Superior temporal gyrus (tissue), 1 donor: ENCODE measurements at regions not wholly inside any gene's neighbourhood (a gene's known extent, or its start where the extent isn't known, plus 50 kb on each side); places are given as distances from the start of the nearest gene placed in this dataset.

ENCODE experiments used
- DNase-seq: peaks from one replicate; pipeline ENCODE4 v3.0.0-alpha.2; 2016; ENCODE audit errors: extremely low spot score

DNA sequence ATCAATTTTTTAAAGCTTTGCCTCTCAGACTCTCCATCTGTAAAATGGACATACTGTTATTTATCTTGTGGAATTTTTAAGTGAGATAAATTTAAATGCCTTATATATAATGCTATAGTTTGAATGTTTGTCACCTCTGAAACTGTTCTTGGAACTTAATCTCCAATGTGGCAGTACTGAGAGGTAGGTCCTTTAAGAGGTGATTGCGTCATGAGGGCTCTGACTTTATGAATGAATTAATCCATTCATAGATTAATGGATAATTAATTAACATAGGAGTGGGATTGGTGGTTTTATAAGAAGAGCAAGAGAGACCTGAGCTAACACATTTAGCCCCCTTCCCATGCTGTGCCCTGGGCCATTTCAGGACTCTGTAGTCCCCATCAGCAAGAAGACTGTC is 326.3 kb upstream of the TSHZ2 start:
- no peak for DNase-seq

DNA sequence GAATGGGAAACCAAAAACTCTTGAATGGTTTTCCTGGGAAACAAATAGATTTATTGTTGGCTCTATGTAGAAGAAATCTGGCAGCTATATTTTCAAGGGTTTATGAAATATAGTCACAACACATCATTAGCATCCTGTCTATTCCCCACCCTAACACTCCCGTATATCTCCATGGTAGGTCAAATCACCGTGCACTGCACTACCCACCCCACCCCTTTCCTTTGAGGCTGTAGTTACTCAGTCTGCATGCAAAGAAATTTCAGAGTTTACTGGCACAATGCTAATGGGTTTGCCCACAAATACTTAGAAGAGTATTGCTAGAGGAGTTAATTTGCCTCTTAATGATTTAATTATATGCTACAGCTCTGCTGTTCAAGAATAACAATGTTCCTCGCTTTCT is 329.1 kb upstream of the TSHZ2 start:
- no peak for DNase-seq

DNA sequence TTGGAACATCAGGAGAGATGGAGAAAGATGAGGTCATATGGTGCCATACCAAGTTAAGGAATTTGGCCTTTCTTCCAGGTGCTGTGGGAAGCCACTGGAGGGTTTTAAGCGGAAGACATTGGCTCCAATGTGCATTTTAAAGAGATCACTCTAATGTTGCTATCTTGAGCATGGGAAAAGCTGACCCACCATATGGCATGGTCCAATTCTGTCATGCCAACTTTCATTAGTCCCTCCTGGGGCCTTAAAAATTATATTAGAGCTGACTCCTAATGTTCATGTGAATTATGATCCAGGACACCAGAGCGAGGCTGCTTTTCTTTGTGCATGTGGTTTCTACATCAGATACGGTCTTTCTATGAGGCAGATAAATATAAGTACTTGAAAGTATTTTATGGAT is 335.0 kb upstream of the TSHZ2 start:
- no peak for DNase-seq

- no peak for DNase-seq
Measured at GRCh38 chr20:52631469-52631868, 340.7 kb upstream of the TSHZ2 start.

DNA sequence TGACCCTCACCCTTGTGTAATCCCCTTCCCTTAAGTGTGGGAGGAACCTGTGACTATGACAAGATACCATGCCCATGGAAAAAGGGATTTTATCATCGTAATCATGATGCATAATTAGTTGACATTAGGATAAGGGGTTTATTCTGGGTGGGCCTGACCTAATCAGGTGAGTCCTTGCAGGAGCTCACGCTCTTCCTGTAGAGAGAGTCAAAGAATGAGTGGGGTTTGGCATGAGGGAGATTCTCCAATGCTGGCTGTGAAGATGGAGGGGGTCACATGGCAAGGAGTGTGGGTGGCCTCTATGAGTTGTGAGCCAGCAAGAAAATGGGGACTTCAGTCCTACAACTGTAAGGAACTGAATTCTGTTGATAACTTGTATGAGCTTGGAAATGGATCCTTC is 342.0 kb upstream of the TSHZ2 start:
- DNase-seq, result no peak

GRCh38 chr20:52624281-52624680 is 347.9 kb upstream of the TSHZ2 start:
- no peak for DNase-seq

GRCh38 chr20:52622081-52622480 is 350.1 kb upstream of the TSHZ2 start:
- no peak for DNase-seq

DNA sequence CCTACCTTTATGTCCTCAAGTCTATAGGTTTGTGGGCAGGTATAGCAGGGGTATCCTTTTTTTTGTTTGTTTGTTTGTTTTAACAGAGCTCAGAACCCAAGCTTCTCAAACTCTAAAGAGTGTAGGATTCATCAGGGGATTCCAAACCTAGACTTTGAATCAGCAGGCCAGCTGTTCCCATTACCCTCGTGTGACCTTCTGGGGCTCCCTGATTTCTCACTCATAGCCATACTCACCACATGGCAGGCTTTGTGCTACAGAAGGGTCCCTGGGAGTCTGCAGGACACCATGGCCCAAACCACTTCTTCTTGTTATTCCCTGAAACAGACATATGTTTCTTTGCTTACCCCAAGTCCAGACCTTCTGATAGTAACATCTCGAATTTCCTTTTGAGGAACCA is 350.8 kb upstream of the TSHZ2 start:
- no peak for DNase-seq

- DNase-seq, result no peak
Measured at GRCh38 chr20:52619671-52620070, 352.5 kb upstream of the TSHZ2 start.

GRCh38 chr20:52619101-52619500 is 353.1 kb upstream of the TSHZ2 start:
- DNase-seq, result no peak

DNA sequence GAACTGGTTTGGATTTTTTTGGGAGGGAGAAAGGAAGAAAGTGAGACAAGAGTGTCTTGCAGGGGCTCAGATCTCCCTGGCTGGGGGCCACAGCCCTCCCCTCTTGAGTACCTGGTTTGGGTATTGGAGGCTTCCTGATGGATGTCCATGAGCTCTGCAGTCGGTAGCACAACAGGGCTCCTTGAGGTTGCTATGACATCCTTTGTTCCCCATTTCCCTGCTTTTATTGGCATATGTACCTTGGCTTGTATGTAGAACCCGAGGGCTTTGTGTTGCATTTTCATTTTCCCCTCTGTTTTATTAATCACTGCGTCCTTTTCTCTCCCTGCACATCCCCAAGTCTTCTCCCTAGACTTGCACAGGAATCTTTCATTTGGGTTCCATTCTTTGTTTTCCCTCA is 355.5 kb upstream of the TSHZ2 start:
- no peak for DNase-seq

- no peak for DNase-seq
Measured at GRCh38 chr20:52614051-52614863, 357.9 kb upstream of the TSHZ2 start.

- DNase-seq, result no peak
Measured at GRCh38 chr20:52612046-52612632, 360.0 kb upstream of the TSHZ2 start.

DNA sequence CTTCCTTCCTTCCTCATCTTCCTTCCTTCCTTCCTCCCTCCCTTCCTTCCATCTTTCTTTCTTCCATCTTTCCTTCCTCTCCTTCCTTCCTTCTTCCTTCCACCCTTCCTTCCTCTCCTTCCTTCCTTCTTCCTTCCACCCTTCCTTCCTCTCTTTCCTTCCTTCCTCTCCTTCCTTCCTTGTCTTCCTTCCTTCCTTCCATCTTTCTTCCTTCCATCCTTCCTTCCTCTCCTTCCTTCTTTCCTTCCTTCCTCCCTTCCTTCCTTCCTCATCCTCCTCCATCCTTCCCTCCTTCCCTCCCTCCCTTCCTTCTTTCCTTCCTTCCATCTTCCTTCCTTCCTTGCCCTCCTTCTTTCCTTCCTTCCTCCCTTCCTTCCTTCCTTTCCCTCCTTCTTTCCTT is 361.4 kb upstream of the TSHZ2 start:
- DNase-seq, result no peak

DNA sequence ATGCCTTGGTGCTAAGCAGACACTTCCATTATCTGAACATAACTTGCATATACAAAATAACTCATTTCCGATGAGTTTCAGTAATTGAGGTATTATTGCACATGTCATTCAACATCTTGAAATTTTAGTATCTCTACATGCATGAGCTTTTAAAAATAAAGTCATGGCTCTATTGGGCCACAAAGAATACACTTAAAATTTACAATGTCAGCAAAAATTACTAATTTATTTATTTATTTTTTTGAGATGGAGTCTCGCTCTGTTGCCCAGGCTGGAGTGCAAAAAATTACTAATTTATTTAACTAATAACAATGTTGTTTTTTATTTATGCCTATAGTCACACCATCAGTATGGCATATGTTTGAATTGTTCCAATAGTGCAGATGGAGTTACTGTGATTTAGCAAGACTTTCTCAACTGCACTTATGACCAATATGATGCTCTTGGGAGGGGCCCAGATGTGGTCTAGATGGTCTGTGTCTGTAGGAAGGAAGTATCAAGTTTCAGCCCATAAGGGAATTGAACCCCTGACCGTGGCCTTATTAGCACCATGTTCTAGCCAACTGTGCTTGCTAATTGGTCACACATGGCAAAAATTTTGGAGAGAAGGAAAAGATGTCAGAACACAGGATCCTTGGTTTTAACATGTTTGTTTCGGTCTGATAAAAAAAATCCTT is 370.7 kb upstream of the TSHZ2 start:
- no peak for DNase-seq

DNA sequence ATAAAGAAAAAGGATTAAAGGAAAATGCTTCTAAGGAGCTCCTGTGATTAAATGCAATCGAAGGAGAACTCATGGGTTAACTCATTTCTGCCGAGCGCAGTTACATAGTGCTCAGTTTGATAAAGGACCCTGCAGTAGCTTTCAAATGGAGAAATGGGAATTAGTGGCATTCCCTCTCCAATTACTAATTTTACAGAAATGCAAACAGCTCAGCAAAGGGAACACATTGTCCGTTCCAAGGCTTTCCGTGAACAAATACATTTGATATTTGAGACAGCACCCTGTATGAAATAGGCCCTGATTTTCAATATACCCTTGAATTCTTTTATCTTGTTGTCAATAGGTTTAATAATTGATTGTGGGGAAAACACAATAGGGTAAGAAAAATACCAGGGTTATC is 375.9 kb upstream of the TSHZ2 start:
- no peak for DNase-seq

DNA sequence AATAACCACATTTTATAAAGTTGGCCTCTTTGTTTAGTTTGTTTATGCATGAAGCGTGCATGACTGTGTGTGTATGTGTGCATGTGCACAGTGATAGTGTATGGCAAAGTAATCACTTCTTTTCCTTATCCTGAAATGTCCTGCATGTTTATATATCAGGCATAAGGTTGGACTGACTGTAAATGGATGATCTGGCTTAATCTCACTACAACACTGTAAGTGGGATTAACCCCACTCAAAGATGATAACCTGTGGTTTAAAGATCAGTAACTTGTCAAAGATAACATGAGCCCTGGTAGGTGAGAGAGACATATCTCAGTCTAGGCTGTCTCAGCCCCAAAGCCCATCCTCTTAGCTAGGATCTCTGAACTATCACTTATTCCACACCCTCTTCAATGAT is 376.6 kb upstream of the TSHZ2 start:
- no peak for DNase-seq

- DNase-seq, result no peak
Measured at GRCh38 chr20:52593654-52594053, 378.5 kb upstream of the TSHZ2 start.

GRCh38 chr20:52592567-52592966 is 379.6 kb upstream of the TSHZ2 start:
- DNase-seq, result no peak

- no peak for DNase-seq
Measured at GRCh38 chr20:52590100-52590499, 382.1 kb upstream of the TSHZ2 start.

DNA sequence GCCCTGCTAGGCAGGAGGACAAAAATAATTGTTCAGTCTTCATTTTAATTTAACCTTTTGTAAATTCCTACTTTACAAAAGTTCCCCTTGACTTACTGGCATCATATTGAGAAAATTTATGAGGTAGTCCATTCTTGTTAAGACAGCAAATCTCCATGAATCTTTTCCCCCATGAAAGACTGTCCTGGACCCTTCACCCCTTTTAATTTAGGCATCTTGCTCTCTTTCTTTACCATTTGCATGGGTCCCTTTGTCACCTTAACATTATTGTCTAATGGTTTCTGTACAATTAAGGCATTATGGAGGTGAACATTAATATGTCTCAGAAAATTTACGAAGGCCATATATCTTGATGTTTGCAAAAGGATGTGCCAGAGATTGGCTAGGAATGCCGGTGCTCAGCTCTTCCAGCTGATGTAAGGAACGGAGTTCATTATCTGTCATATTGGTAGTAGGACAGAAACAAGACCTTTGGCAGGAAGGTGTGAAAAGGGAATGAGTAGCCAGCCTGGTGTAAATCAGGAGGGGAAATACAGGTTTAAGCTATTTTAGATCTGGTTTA is 382.8 kb upstream of the TSHZ2 start:
- DNase-seq, result no peak

DNA sequence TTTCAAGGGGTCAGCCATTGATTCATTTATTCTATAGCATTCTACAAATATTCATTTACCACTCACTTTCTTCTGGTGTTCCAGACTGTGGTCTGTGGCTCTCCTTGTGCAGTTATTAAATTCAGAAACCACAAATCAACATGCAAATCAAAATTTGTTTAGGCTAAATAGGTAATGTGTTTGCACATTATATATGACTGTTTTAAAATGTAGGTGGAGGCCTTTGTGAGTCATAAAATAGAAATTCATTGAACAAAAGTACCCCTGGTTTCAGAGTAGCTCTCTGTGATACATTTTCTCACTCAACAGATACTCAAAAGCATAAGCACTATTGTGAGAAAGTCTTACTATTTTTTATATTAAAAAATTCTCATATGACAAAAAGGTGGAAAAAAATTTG is 385.5 kb upstream of the TSHZ2 start:
- DNase-seq, result no peak

DNA sequence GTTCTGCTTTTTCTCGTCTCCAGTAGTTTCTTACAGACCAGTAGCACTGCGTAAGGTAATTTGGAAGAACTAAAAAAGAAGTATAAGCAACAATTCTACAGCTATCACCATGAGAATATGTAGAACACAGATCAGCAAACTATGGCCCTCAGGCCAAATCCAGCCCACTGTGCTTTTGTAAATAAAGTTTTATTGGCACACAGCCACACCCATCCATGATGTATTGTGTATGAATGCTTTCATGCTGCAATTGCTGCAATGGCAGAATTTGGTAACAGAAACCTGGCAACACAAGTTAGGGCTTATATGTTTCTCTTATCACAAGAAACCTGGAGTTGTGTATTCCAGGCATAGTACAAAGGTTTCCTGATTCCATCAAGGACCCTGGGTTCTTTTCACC is 386.8 kb upstream of the TSHZ2 start:
- DNase-seq, result no peak
